ENCODE measurements at regions not wholly inside any gene's neighbourhood (a gene's known extent, or its start where the extent isn't known, plus 50 kb on each side); places are given as distances from the start of the nearest gene placed in this dataset.

DNA sequence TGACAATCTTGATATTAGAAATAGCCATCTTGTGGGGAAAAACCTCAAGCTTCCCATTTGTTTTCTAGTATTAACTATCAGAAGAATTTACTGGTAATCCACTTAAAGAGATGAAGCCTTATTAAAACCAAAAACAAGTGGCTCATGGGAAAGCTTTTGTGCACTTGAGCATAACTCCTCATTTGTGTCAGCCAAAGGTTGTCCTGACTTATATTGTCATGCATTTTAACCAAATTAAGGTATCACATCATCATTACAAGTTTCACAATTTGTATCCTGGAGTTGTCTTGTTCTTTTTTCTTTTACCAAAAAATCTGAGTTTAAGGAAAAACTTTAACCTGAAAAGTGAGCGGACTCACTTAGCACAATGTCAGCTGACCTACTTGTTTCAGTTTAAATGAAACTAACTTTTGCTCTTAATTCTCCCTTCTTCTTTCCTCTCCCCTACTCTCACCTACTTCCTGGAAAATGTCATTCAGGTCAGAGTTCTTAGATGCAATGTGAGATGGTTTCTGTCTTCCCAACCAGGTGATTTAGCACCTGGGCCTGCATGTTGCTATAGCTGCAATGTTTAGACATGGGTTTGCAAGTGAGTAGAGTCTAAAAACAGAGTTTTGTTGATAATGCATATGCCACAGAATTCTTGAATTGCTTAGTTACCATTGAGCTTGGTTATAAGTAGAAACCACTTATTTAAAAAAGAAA lies 82.8 kb downstream of the TNFAIP3 start:
- TF ChIP-seq EZH2 (IDR thresholded peaks at IDR 0.05; ENCODE audit: borderline replicate concordance, insufficient read depth, low read length, poor library complexity, severe bottlenecking): no peak
- TF ChIP-seq, protein P1, sequence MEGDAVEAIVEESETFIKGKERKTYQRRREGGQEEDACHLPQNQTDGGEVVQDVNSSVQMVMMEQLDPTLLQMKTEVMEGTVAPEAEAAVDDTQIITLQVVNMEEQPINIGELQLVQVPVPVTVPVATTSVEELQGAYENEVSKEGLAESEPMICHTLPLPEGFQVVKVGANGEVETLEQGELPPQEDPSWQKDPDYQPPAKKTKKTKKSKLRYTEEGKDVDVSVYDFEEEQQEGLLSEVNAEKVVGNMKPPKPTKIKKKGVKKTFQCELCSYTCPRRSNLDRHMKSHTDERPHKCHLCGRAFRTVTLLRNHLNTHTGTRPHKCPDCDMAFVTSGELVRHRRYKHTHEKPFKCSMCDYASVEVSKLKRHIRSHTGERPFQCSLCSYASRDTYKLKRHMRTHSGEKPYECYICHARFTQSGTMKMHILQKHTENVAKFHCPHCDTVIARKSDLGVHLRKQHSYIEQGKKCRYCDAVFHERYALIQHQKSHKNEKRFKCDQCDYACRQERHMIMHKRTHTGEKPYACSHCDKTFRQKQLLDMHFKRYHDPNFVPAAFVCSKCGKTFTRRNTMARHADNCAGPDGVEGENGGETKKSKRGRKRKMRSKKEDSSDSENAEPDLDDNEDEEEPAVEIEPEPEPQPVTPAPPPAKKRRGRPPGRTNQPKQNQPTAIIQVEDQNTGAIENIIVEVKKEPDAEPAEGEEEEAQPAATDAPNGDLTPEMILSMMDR (IDR thresholded peaks at IDR 0.05; ENCODE audit: poor library complexity, severe bottlenecking): no peak
- no peak for TF ChIP-seq SMC3 (conservative IDR thresholded peaks at IDR 0.05; ENCODE audit: poor library complexity)
- TF ChIP-seq, protein P2, sequence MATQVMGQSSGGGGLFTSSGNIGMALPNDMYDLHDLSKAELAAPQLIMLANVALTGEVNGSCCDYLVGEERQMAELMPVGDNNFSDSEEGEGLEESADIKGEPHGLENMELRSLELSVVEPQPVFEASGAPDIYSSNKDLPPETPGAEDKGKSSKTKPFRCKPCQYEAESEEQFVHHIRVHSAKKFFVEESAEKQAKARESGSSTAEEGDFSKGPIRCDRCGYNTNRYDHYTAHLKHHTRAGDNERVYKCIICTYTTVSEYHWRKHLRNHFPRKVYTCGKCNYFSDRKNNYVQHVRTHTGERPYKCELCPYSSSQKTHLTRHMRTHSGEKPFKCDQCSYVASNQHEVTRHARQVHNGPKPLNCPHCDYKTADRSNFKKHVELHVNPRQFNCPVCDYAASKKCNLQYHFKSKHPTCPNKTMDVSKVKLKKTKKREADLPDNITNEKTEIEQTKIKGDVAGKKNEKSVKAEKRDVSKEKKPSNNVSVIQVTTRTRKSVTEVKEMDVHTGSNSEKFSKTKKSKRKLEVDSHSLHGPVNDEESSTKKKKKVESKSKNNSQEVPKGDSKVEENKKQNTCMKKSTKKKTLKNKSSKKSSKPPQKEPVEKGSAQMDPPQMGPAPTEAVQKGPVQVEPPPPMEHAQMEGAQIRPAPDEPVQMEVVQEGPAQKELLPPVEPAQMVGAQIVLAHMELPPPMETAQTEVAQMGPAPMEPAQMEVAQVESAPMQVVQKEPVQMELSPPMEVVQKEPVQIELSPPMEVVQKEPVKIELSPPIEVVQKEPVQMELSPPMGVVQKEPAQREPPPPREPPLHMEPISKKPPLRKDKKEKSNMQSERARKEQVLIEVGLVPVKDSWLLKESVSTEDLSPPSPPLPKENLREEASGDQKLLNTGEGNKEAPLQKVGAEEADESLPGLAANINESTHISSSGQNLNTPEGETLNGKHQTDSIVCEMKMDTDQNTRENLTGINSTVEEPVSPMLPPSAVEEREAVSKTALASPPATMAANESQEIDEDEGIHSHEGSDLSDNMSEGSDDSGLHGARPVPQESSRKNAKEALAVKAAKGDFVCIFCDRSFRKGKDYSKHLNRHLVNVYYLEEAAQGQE (IDR thresholded peaks at IDR 0.05; ENCODE audit: borderline replicate concordance): no peak
- no peak for TF ChIP-seq TAF1 (IDR thresholded peaks at IDR 0.05; ENCODE audit: low read depth)
- no peak for TF ChIP-seq RAD21 (conservative IDR thresholded peaks at IDR 0.05)
- no peak for TF ChIP-seq EP300 (conservative IDR thresholded peaks at IDR 0.05; ENCODE audit: poor library complexity, severe bottlenecking)
- TF ChIP-seq POLR2AphosphoS5 (IDR thresholded peaks at IDR 0.05): no peak
- no peak for TF ChIP-seq MXI1 (conservative IDR thresholded peaks at IDR 0.05; ENCODE audit: poor library complexity, severe bottlenecking)

Measured in neural cell (in vitro differentiated cells).